Neural cell (in vitro differentiated cells): ENCODE measurements at regions not wholly inside any gene's neighbourhood (a gene's known extent, or its start where the extent isn't known, plus 50 kb on each side); places are given as distances from the start of the nearest gene placed in this dataset.

Source experiments
- H2AFZ ChIP-seq: fragments of 200-600, 300-800 bp; sonication (generic), shearing (Covaris generic); 2 replicates; pipeline ENCODE4 v1.6.0; 2014; ENCODE audit warnings: low read depth, mild to moderate bottlenecking, antibody characterized with exemption, low read length, moderate library complexity
- H3F3A ChIP-seq: fragments of 200-600 bp; shearing (Covaris generic); 2 replicates; pipeline ENCODE4 v1.6.1; 2016; ENCODE audit warnings: mild to moderate bottlenecking, moderate library complexity, mixed read lengths, antibody characterized with exemption, low read length; ENCODE audit not compliant: insufficient read depth, poor library complexity, severe bottlenecking
- H3K27ac ChIP-seq: fragments of 200-600, 300-800 bp; sonication (generic), shearing (Covaris generic); 2 replicates; pipeline ENCODE4 v1.5.1; 2014; ENCODE audit warnings: mild to moderate bottlenecking, low read length, moderate library complexity
- H3K27me3 ChIP-seq: fragments of 300-800, 200-600 bp; sonication (generic), shearing (Covaris generic); 2 replicates; pipeline ENCODE4 v1.6.0; 2014; ENCODE audit warnings: mild to moderate bottlenecking, low read depth, low read length, moderate library complexity; ENCODE audit not compliant: insufficient read depth
- H3K36me3 ChIP-seq: fragments of 300-800, 200-600 bp; sonication (generic), shearing (Covaris generic); 2 replicates; pipeline ENCODE4 v1.5.1; 2014; ENCODE audit warnings: mild to moderate bottlenecking, antibody characterized with exemption, low read length, moderate library complexity; ENCODE audit not compliant: insufficient read depth
- H3K4me2 ChIP-seq: fragments of 300-800, 200-600 bp; sonication (generic), shearing (Covaris generic); 2 replicates; pipeline ENCODE4 v1.6.0; 2014; ENCODE audit warnings: mild to moderate bottlenecking, low read length
- H3K4me3 ChIP-seq: fragments of 300-800, 200-600 bp; sonication (generic), shearing (Covaris generic); 2 replicates; pipeline ENCODE4 v1.5.1; 2014; ENCODE audit warnings: mild to moderate bottlenecking, low read length, moderate library complexity
- H3K79me2 ChIP-seq: fragments of 200-600 bp; shearing (Covaris generic); replicated peaks from 2 replicates; pipeline ENCODE4 v1.6.0; 2014; ENCODE audit warnings: mild to moderate bottlenecking, low read length, moderate library complexity; ENCODE audit not compliant: insufficient read depth
- H3K9ac ChIP-seq: fragments of 300-800, 200-600 bp; sonication (generic), shearing (Covaris generic); 2 replicates; pipeline ENCODE4 v1.6.1; 2016; ENCODE audit warnings: mild to moderate bottlenecking, low read length, mixed read lengths
- H3K9me2 ChIP-seq: fragments of 200-600 bp; shearing (Covaris generic); 2 replicates; pipeline ENCODE4 v1.6.1; 2016; ENCODE audit warnings: mild to moderate bottlenecking, low read length, mixed read lengths; ENCODE audit not compliant: insufficient read depth
- H3K9me3 ChIP-seq: fragments of 200-600, 300-800 bp; sonication (generic), shearing (Covaris generic); 2 replicates; pipeline ENCODE4 v1.6.1; 2016; ENCODE audit warnings: mild to moderate bottlenecking, mixed run types, low read length, moderate library complexity, mixed read lengths
- H4K20me1 ChIP-seq: fragments of 200-600 bp; shearing (Covaris generic); 2 replicates; pipeline ENCODE4 v1.6.1; 2016; ENCODE audit warnings: mild to moderate bottlenecking, mixed run types; ENCODE audit not compliant: insufficient read depth
- EP300 ChIP-seq: fragments of 450-650 bp; conservative IDR thresholded peaks from 2 replicates; pipeline ENCODE4 v1.6.1; 2014; ENCODE audit warnings: antibody characterized with exemption, mild to moderate bottlenecking, moderate library complexity; ENCODE audit not compliant: poor library complexity, severe bottlenecking
- EZH2 ChIP-seq: fragments of 200-600, 300-800 bp; shearing (Covaris generic), sonication (generic); IDR thresholded peaks from 2 replicates; pipeline ENCODE4 v1.6.1; 2014; ENCODE audit warnings: antibody characterized with exemption, low read length, borderline replicate concordance, mild to moderate bottlenecking; ENCODE audit not compliant: insufficient read depth, poor library complexity, severe bottlenecking
- MXI1 ChIP-seq: fragments of 450-650 bp; conservative IDR thresholded peaks from 2 replicates; pipeline ENCODE4 v1.6.1; 2014; ENCODE audit warnings: antibody characterized with exemption, mild to moderate bottlenecking; ENCODE audit not compliant: poor library complexity, severe bottlenecking
- POLR2AphosphoS5 ChIP-seq: IDR thresholded peaks from 2 replicates; pipeline ENCODE4 v1.6.1; 2012
- RAD21 ChIP-seq: fragments of 450-650 bp; conservative IDR thresholded peaks from 2 replicates; pipeline ENCODE4 v1.6.1; 2014; ENCODE audit warnings: antibody characterized with exemption, mild to moderate bottlenecking, moderate library complexity
- SMC3 ChIP-seq: fragments of 450-650 bp; conservative IDR thresholded peaks from 2 replicates; pipeline ENCODE4 v1.6.1; 2014; ENCODE audit warnings: antibody characterized with exemption, mild to moderate bottlenecking, moderate library complexity; ENCODE audit not compliant: poor library complexity
- TAF1 ChIP-seq: IDR thresholded peaks from 2 replicates; pipeline ENCODE4 v1.6.1; 2012; ENCODE audit warnings: low read depth
- TF ChIP-seq, protein P1 (sequence below): IDR thresholded peaks from 2 replicates; pipeline ENCODE4 v1.6.1; 2012; ENCODE audit warnings: borderline replicate concordance
- TF ChIP-seq, protein P2 (sequence below): fragments of 450-650 bp; IDR thresholded peaks from 2 replicates; pipeline ENCODE4 v1.5.1; 2014; ENCODE audit warnings: antibody characterized with exemption, mild to moderate bottlenecking, moderate library complexity; ENCODE audit not compliant: poor library complexity, severe bottlenecking

DNA sequence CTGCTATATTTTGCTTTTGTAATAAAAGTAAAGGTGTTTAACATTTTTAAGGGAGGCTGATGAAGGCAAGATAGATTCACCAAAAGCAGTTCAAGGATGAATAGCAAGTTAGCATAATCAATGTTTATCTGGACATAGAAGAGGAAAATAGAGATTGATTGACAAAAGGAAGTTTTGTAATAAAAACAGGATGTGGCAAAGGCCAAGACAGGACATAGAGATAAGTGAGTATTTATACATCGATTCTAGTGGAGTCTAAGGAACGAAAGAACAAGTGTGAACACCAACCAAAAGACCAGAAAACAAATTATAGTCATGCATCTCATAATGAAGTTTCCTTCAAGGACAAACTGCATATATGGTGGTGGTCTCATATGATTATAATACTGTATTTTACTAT lies 123.8 kb downstream of the CCDC71L start:
- no peaks in the 10 kb centered on the region for H3F3A ChIP-seq
- no peaks in the 10 kb centered on the region for H3K27me3 ChIP-seq
- H3K9me3 ChIP-seq = no peaks in the 10 kb centered on the region
- no peaks in the 10 kb centered on the region for H4K20me1 ChIP-seq
- H3K4me2 ChIP-seq = no peak overlapping the region
- H3K9me2 ChIP-seq = no peaks in the 10 kb centered on the region
- H3K4me3 ChIP-seq = no peak overlapping the region
- H2AFZ ChIP-seq = no peak overlapping the region
- H3K36me3 ChIP-seq = no peaks in the 10 kb centered on the region
- H3K27ac ChIP-seq = no peak overlapping the region
- H3K79me2 ChIP-seq = no peaks in the 10 kb centered on the region
- no peak overlapping the region for H3K9ac ChIP-seq
- TF ChIP-seq SMC3 = no peak
- TF ChIP-seq EZH2 = no peak
- TF ChIP-seq RAD21 = no peak
- TF ChIP-seq EP300 = no peak
- TF ChIP-seq, protein P1, sequence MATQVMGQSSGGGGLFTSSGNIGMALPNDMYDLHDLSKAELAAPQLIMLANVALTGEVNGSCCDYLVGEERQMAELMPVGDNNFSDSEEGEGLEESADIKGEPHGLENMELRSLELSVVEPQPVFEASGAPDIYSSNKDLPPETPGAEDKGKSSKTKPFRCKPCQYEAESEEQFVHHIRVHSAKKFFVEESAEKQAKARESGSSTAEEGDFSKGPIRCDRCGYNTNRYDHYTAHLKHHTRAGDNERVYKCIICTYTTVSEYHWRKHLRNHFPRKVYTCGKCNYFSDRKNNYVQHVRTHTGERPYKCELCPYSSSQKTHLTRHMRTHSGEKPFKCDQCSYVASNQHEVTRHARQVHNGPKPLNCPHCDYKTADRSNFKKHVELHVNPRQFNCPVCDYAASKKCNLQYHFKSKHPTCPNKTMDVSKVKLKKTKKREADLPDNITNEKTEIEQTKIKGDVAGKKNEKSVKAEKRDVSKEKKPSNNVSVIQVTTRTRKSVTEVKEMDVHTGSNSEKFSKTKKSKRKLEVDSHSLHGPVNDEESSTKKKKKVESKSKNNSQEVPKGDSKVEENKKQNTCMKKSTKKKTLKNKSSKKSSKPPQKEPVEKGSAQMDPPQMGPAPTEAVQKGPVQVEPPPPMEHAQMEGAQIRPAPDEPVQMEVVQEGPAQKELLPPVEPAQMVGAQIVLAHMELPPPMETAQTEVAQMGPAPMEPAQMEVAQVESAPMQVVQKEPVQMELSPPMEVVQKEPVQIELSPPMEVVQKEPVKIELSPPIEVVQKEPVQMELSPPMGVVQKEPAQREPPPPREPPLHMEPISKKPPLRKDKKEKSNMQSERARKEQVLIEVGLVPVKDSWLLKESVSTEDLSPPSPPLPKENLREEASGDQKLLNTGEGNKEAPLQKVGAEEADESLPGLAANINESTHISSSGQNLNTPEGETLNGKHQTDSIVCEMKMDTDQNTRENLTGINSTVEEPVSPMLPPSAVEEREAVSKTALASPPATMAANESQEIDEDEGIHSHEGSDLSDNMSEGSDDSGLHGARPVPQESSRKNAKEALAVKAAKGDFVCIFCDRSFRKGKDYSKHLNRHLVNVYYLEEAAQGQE = no peak
- no peak for TF ChIP-seq POLR2AphosphoS5
- no peak for TF ChIP-seq TAF1
- no peak for TF ChIP-seq MXI1
- TF ChIP-seq, protein P2, sequence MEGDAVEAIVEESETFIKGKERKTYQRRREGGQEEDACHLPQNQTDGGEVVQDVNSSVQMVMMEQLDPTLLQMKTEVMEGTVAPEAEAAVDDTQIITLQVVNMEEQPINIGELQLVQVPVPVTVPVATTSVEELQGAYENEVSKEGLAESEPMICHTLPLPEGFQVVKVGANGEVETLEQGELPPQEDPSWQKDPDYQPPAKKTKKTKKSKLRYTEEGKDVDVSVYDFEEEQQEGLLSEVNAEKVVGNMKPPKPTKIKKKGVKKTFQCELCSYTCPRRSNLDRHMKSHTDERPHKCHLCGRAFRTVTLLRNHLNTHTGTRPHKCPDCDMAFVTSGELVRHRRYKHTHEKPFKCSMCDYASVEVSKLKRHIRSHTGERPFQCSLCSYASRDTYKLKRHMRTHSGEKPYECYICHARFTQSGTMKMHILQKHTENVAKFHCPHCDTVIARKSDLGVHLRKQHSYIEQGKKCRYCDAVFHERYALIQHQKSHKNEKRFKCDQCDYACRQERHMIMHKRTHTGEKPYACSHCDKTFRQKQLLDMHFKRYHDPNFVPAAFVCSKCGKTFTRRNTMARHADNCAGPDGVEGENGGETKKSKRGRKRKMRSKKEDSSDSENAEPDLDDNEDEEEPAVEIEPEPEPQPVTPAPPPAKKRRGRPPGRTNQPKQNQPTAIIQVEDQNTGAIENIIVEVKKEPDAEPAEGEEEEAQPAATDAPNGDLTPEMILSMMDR = no peak

DNA sequence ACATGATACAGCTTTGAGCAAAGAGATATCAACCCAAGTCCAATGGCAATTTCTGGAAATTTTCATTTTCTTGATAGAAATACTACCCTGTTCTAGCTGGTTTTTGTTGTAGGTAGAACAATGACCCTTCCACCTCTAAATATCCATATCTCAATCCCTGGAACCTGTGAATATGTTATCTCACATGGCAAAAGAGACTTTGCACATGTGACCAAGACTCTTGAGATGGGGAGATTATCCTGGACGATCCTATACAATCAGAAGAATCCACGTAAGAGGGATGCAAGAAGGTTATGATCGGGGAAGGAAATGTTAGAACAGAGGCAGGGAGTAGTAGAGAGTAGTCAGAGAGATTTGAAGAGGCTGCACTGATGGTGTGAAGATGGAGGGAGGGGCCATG lies 124.9 kb downstream of the CCDC71L start:
- Histone ChIP-seq H3K79me2 (no peaks in the 10 kb centered on the region), H2AFZ (no peak overlapping the region), H4K20me1 (no peaks in the 10 kb centered on the region)

More for the DNA sequence above, 124.9 kb downstream of the CCDC71L start:
- Histone ChIP-seq H3F3A (no peaks in the 10 kb centered on the region), H3K9me2 (no peaks in the 10 kb centered on the region), H3K4me2 (no peak overlapping the region), H3K9ac (no peak overlapping the region), H3K4me3 (no peak overlapping the region), H3K9me3 (no peaks in the 10 kb centered on the region), H3K27me3 (no peaks in the 10 kb centered on the region), H3K36me3 (no peaks in the 10 kb centered on the region), H3K27ac (no peak overlapping the region)
- TF ChIP-seq EZH2 (no peak), TAF1 (no peak), SMC3 (no peak), EP300 (no peak), MXI1 (no peak), POLR2AphosphoS5 (no peak)
- TF ChIP-seq, protein P2 = no peak
- TF ChIP-seq, protein P1 = no peak
